IMR-90 (cell line): ENCODE measurements at regions not wholly inside any gene's neighbourhood (a gene's known extent, or its start where the extent isn't known, plus 50 kb on each side); places are given as distances from the start of the nearest gene placed in this dataset.

Experiments used
- ATAC-seq: fragments of 200-7000 bp; cut with Tn5 transposase; 2 replicates; pipeline ENCODE4 v1.9.1; 2020; ENCODE audit warnings: low read depth, mild to moderate bottlenecking, moderate library complexity
- BruUV-seq: library from RNA; stranded (reverse); fragments of 400-500 nt; replicated peaks from 2 replicates; lab custom pipeline; 2021; lab: Mats Ljungman, UMichigan
- CTCF ChIA-PET: fragments of 300-600 bp; formaldehyde crosslinking; extraction: SDS; loops from one replicate; lab custom pipeline; 2021; ENCODE audit warnings: antibody characterized with exemption; lab: Yijun Ruan, JAX
- POLR2A ChIA-PET: fragments of 300-600 bp; sonication (Branson Sonifier 250); formaldehyde crosslinking; loops from one replicate; lab custom pipeline; 2022; ENCODE audit warnings: antibody characterized with exemption; ENCODE audit not compliant: unreplicated experiment; lab: Charles Lee
- DNase-seq: peaks from one replicate; pipeline ENCODE4 v3.0.0; 2013
- H2AFZ ChIP-seq: replicated peaks from 2 replicates; pipeline ENCODE3; 2013; ENCODE audit warnings: low read length, mild to moderate bottlenecking; ENCODE audit not compliant: poor library complexity
- H2AK5ac ChIP-seq: 2 replicates; pipeline ENCODE4 v1.6.1; 2013; ENCODE audit warnings: low read depth, low read length, inconsistent platforms
- H2AK9ac ChIP-seq: replicated peaks from 2 replicates; pipeline ENCODE3; 2013; ENCODE audit warnings: mild to moderate bottlenecking, low read depth, low read length, moderate library complexity; ENCODE audit not compliant: poor library complexity
- H2BK120ac ChIP-seq: 2 replicates; pipeline ENCODE4 v1.6.1; 2013; ENCODE audit warnings: low read depth, low read length, inconsistent platforms
- H2BK15ac ChIP-seq: 3 replicates; pipeline ENCODE4 v1.6.1; 2013; ENCODE audit warnings: low read depth, low read length, inconsistent platforms
- H2BK20ac ChIP-seq: 2 replicates; pipeline ENCODE4 v1.6.1; 2013; ENCODE audit warnings: low read depth, mild to moderate bottlenecking, inconsistent platforms, low read length, moderate library complexity
- H2BK5ac ChIP-seq: 2 replicates; pipeline ENCODE4 v1.6.1; 2013; ENCODE audit warnings: mild to moderate bottlenecking, low read depth, low read length, inconsistent platforms; ENCODE audit not compliant: poor library complexity, severe bottlenecking
- H3K14ac ChIP-seq: replicated peaks from 2 replicates; pipeline ENCODE4 v1.6.1; 2013; ENCODE audit warnings: low read depth, low read length, inconsistent platforms
- H3K18ac ChIP-seq: 2 replicates; pipeline ENCODE4 v1.6.1; 2013; ENCODE audit warnings: low read depth, low read length, control low read depth
- H3K23ac ChIP-seq: 2 replicates; pipeline ENCODE4 v1.6.1; 2013; ENCODE audit warnings: low read depth, low read length, inconsistent platforms
- H3K27ac ChIP-seq: 2 replicates; pipeline ENCODE4 v1.5.1; 2013; ENCODE audit warnings: mild to moderate bottlenecking, control low read depth, low read length; ENCODE audit not compliant: insufficient read depth
- H3K27me3 ChIP-seq: 2 replicates; pipeline ENCODE4 v1.6.1; 2013; ENCODE audit warnings: low read length; ENCODE audit not compliant: control insufficient read depth, insufficient read depth
- H3K36me3 ChIP-seq: 2 replicates; pipeline ENCODE4 v1.6.1; 2013; ENCODE audit warnings: low read length, mixed read lengths; ENCODE audit not compliant: control insufficient read depth, insufficient read depth
- H3K4ac ChIP-seq: 2 replicates; pipeline ENCODE4 v1.6.1; 2013; ENCODE audit warnings: low read depth, low read length, inconsistent platforms
- H3K4me1 ChIP-seq: 2 replicates; pipeline ENCODE4 v1.6.1; 2013; ENCODE audit warnings: low read length, mixed read lengths; ENCODE audit not compliant: control insufficient read depth, insufficient read depth
- H3K4me2 ChIP-seq: 2 replicates; pipeline ENCODE4 v1.6.1; 2013; ENCODE audit warnings: low read depth, mild to moderate bottlenecking, control low read depth, low read length, moderate library complexity
- H3K4me3 ChIP-seq: 2 replicates; pipeline ENCODE4 v1.5.1; 2013; ENCODE audit warnings: low read depth, mild to moderate bottlenecking, control low read depth, low read length, moderate library complexity; ENCODE audit not compliant: insufficient read depth
- H3K56ac ChIP-seq: 2 replicates; pipeline ENCODE4 v1.6.1; 2013; ENCODE audit warnings: low read length, inconsistent platforms; ENCODE audit not compliant: insufficient read depth; ENCODE audit errors: extremely low read depth
- H3K79me1 ChIP-seq, 2 experiments: 2 replicates each; pipeline ENCODE4 v1.6.1; 2013; ENCODE audit warnings: low read length in 2 of 2, inconsistent platforms in 1 of 2, low read depth in 1 of 2
- H3K9ac ChIP-seq: 2 replicates; pipeline ENCODE4 v1.6.1; 2013; ENCODE audit warnings: low read depth, low read length, control low read depth
- H3K9me1 ChIP-seq: 2 replicates; pipeline ENCODE4 v1.6.1; 2013; ENCODE audit warnings: low read length, inconsistent platforms; ENCODE audit not compliant: insufficient read depth
- H3K9me3 ChIP-seq: 2 replicates; pipeline ENCODE4 v1.6.1; 2013; ENCODE audit warnings: low read length; ENCODE audit not compliant: control insufficient read depth, insufficient read depth
- H4K20me1 ChIP-seq: 2 replicates; pipeline ENCODE4 v1.6.1; 2013; ENCODE audit warnings: low read length, inconsistent platforms; ENCODE audit not compliant: insufficient read depth
- H4K5ac ChIP-seq: 2 replicates; pipeline ENCODE4 v1.6.1; 2013; ENCODE audit warnings: mild to moderate bottlenecking, low read depth, low read length, control low read depth
- H4K8ac ChIP-seq, 2 experiments: 2 replicates each; pipeline ENCODE4 v1.6.1; 2013; ENCODE audit warnings: low read depth in 2 of 2, low read length in 2 of 2, control low read depth in 1 of 2, inconsistent platforms in 1 of 2
- H4K91ac ChIP-seq: 2 replicates; pipeline ENCODE4 v1.6.1; 2013; ENCODE audit warnings: low read depth, low read length, inconsistent platforms; ENCODE audit not compliant: insufficient read depth
- BHLHE40 ChIP-seq: fragments of 150-350 bp; IDR thresholded peaks from 2 replicates; pipeline ENCODE4 v1.6.1; 2016; ENCODE audit warnings: mild to moderate bottlenecking, low read depth, low read length
- MAFK ChIP-seq: IDR thresholded peaks from 2 replicates; pipeline ENCODE4 v1.6.1; 2012; ENCODE audit warnings: low read depth, low read length, improper control_type of control experiment
- MXI1 ChIP-seq: IDR thresholded peaks from 2 replicates; pipeline ENCODE4 v1.6.1; 2012; ENCODE audit warnings: low read depth, mild to moderate bottlenecking, low read length, moderate library complexity, borderline replicate concordance
- NFE2L2 ChIP-seq: fragments of 150-350 bp; IDR thresholded peaks from 2 replicates; pipeline ENCODE4 v1.6.1; 2016; ENCODE audit warnings: low read depth, mild to moderate bottlenecking, low read length
- RAD21 ChIP-seq: IDR thresholded peaks from 2 replicates; pipeline ENCODE4 v1.6.1; 2012; ENCODE audit warnings: low read length, improper control_type of control experiment
- RCOR1 ChIP-seq: IDR thresholded peaks from 2 replicates; pipeline ENCODE4 v1.6.1; 2012; ENCODE audit warnings: mild to moderate bottlenecking, low read length, improper control_type of control experiment; ENCODE audit not compliant: insufficient replicate concordance
- USF2 ChIP-seq: fragments of 150-350 bp; IDR thresholded peaks from 2 replicates; pipeline ENCODE4 v1.6.1; 2017; ENCODE audit warnings: mild to moderate bottlenecking, antibody characterized with exemption, low read length, low read depth
- WGBS, 2 experiments: methylation state at CpG; one replicate each; pipeline versions ENCODE4 v1.1.5 to v1.1.7; 2013; ENCODE audit warnings: missing lambda C conversion rate in 2 of 2; ENCODE audit not compliant: insufficient read length in 1 of 2; ENCODE audit errors: extremely low coverage in 2 of 2; 5-methylcytosine and 5-hydroxymethylcytosine counted together
- dilution Hi-C: fragments of 300-500 bp; cut with HindIII; formaldehyde crosslinking; loops from one replicate; pipeline ENCODE4 v1.14.3; 2018; ENCODE audit warnings: low sequenced_read_pairs; ENCODE audit not compliant: unreplicated experiment
- in situ Hi-C: fragments of 300-500 bp; cut with MboI; formaldehyde crosslinking; loops from 3 replicates; pipeline ENCODE4 v1.14.3; 2019; ENCODE audit warnings: low sequenced_read_pairs, inconsistent platforms, mixed read lengths
- intact Hi-C: fragments of 100-400 bp; cut with micrococcal nuclease; formaldehyde crosslinking; loops from 2 replicates; pipeline ENCODE4 v1.10.0; 2022

GRCh38 chr6:110041126-110041525, 63.0 kb downstream of the GPR6 start:
- H4K20me1 ChIP-seq, result no peaks in the 10 kb centered on the region
- no peaks in the 10 kb centered on the region for H3K9me1 ChIP-seq
- no peak overlapping the region for H3K56ac ChIP-seq
- dilution Hi-C loops, result loop anchor here (25.0 kb wide), 1 partner anchor 329 kb away; no protein-coding TSS in a partner anchor
- H3K4me1 ChIP-seq, result no peaks in the 10 kb centered on the region
- no peak overlapping the region for H2BK15ac ChIP-seq
- no peak overlapping the region for H3K4ac ChIP-seq
- in situ Hi-C loops, result no loop called here
- no peak overlapping the region for H3K9ac ChIP-seq
- H3K36me3 ChIP-seq, result no peaks in the 10 kb centered on the region
- no peak overlapping the region for H3K4me3 ChIP-seq
- H2BK120ac ChIP-seq, result no peak overlapping the region
- no peak for ATAC-seq
- no peak overlapping the region for H2AFZ ChIP-seq
- H2BK5ac ChIP-seq, result no peak overlapping the region
- TF ChIP-seq MXI1, result no peak
- TF ChIP-seq RAD21, result no peak
- no peak for TF ChIP-seq NFE2L2
- no peak for TF ChIP-seq MAFK
- TF ChIP-seq USF2, result no peak
- no peak for TF ChIP-seq RCOR1
- TF ChIP-seq BHLHE40, result no peak
- H2BK20ac ChIP-seq, result no peak overlapping the region
- intact Hi-C loops, result no loop called here
- no peaks in the 10 kb centered on the region for H3K79me1 ChIP-seq
- no peak overlapping the region for H4K8ac ChIP-seq
- ChIA-PET POLR2A (no interaction called here), CTCF (interaction anchor here (1.9 kb wide), 1 partner anchor 350 kb away, joined by 27 read pairs; no protein-coding TSS in a partner anchor)
- no CpG with 5 or more reads among the region's 2 CpGs for WGBS, 2 experiments
- peaks cover 2% of the 10 kb centered on the region for H3K9me3 ChIP-seq
- no peak overlapping the region for H2AK5ac ChIP-seq
- H3K27ac ChIP-seq, result no peak overlapping the region
- H3K27me3 ChIP-seq, result peaks cover 7% of the 10 kb centered on the region
- no TSS peak for BruUV-seq
- no peak overlapping the region for H3K14ac ChIP-seq
- H3K23ac ChIP-seq, result no peak overlapping the region
- no peak overlapping the region for H3K18ac ChIP-seq
- no peak for DNase-seq
- no peak overlapping the region for H4K91ac ChIP-seq
- H3K4me2 ChIP-seq, result no peak overlapping the region
- no peak overlapping the region for H4K5ac ChIP-seq
- H2AK9ac ChIP-seq, result no peak overlapping the region
